ENCODE measurements at regions not wholly inside any gene's neighbourhood (a gene's known extent, or its start where the extent isn't known, plus 50 kb on each side); places are given as distances from the start of the nearest gene placed in this dataset.

GRCh38 chr4:159534655-159535054 is 431.8 kb downstream of the RAPGEF2 start (continued):
- TF ChIP-seq TIGD3 (CRISPR knock-in tag; IDR thresholded peaks at IDR 0.05; ENCODE audit: borderline replicate concordance) (no peak), PAXIP1 (CRISPR knock-in tag; conservative IDR thresholded peaks at IDR 0.05) (0 out of 2 replicates have a peak, but pooled peaks have one; percentile 37), SRF (IDR thresholded peaks at IDR 0.05; ENCODE audit: low read depth, low read length) (no peak), ZFP36L1 (CRISPR knock-in tag; IDR thresholded peaks at IDR 0.05) (no peak), ZNF775 (CRISPR knock-in tag; IDR thresholded peaks at IDR 0.05; ENCODE audit: borderline replicate concordance) (no peak), SUZ12 (IDR thresholded peaks at IDR 0.05; ENCODE audit: low read depth, low read length) (no peak), ZNF34 (CRISPR knock-in tag; IDR thresholded peaks at IDR 0.05; ENCODE audit: borderline replicate concordance) (no peak), ZNF124 (CRISPR knock-in tag; IDR thresholded peaks at IDR 0.05) (no peak), SNAPC2 (CRISPR knock-in tag; IDR thresholded peaks at IDR 0.05) (no peak), TMF1 (CRISPR knock-in tag; IDR thresholded peaks at IDR 0.05; ENCODE audit: low read depth) (no peak), RBM39 (IDR thresholded peaks at IDR 0.05; ENCODE audit: low read depth, low read length, poor library complexity, severe bottlenecking) (no peak), HOXD1 (CRISPR knock-in tag; IDR thresholded peaks at IDR 0.05) (no peak), ZMYM2 (CRISPR knock-in tag; IDR thresholded peaks at IDR 0.05) (no peak), GTF2F1 (IDR thresholded peaks at IDR 0.05; ENCODE audit: low read length) (no peak), TOE1 (CRISPR knock-in tag; IDR thresholded peaks at IDR 0.05) (no peak), HDAC1 (CRISPR knock-in tag; IDR thresholded peaks at IDR 0.05) (no peak), TCF7 (IDR thresholded peaks at IDR 0.05; ENCODE audit: low read depth) (peak; percentile 49; the same call in 1 of the 2 replicates), ZNF329 (CRISPR knock-in tag; IDR thresholded peaks at IDR 0.05; ENCODE audit: low read depth) (no peak), SP5 (CRISPR knock-in tag; IDR thresholded peaks at IDR 0.05; ENCODE audit: borderline replicate concordance, low read depth) (peak; percentile 48; the same call in 1 of the 2 replicates), BATF2 (CRISPR knock-in tag; IDR thresholded peaks at IDR 0.05) (no peak), REXO4 (CRISPR knock-in tag; IDR thresholded peaks at IDR 0.05; ENCODE audit: borderline replicate concordance) (no peak), SP140L (CRISPR knock-in tag; IDR thresholded peaks at IDR 0.05; ENCODE audit: borderline replicate concordance) (no peak), ZBTB46 (CRISPR knock-in tag; IDR thresholded peaks at IDR 0.05; ENCODE audit: borderline replicate concordance) (no peak), ZNF776 (CRISPR knock-in tag; IDR thresholded peaks at IDR 0.05) (no peak), CC2D1A (CRISPR knock-in tag; IDR thresholded peaks at IDR 0.05) (no peak)
